Hematopoietic multipotent progenitor cell (in vitro differentiated cells): ENCODE measurements at regions not wholly inside any gene's neighbourhood (a gene's known extent, or its start where the extent isn't known, plus 50 kb on each side); places are given as distances from the start of the nearest gene placed in this dataset.
"Not testable (repeated sequence)": the region's sequence is repeated elsewhere in the genome, so short reads cannot be mapped to it uniquely, and the experiment has no call there.

Experiments used
- DNase-seq, 3 donors: peaks; one replicate each; pipeline ENCODE4 v3.0.0-alpha.2; 2011 to 2015; ENCODE audit warnings: low read depth in 2 of 3, low spot score in 2 of 3

- no peak for DNase-seq
These were observed 92.2 kb upstream of the GNAQ start for GRCh38 chr9:78123808-78124207.

GRCh38 chr9:78122631-78123030, 91.0 kb upstream of the GNAQ start:
- no peak for DNase-seq

GRCh38 chr9:78121488-78121887, 89.9 kb upstream of the GNAQ start:
- peak in 2 of 3 donors; percentile 66 to 83 for DNase-seq

- peak in 1 of 3 donors; percentile 32 for DNase-seq
These were observed 87.3 kb upstream of the GNAQ start for GRCh38 chr9:78118742-78119473.

DNA sequence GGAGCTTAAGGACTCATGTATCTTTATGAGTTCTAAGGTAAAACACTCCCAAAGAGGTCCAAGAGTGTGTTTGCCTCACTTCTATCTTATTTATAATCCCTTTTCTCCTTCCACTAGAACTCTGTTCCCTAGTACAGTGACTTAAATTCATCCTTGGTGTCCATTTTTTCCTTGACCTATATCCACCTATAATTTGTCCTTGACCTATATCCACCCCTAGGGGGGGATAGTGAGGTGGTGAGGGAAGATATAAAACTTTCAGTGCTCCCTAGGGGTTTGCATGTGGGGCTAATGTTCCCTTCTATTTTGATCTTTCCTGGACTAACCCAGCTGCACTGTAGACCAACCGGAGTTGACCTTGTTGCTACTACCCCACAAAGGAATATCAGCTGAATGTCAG, 83.5 kb upstream of the GNAQ start:
- DNase-seq, result peak in 2 of 3 donors; percentile 32 to 42

GRCh38 chr9:78114581-78114980, 83.0 kb upstream of the GNAQ start:
- no peak for DNase-seq

DNA sequence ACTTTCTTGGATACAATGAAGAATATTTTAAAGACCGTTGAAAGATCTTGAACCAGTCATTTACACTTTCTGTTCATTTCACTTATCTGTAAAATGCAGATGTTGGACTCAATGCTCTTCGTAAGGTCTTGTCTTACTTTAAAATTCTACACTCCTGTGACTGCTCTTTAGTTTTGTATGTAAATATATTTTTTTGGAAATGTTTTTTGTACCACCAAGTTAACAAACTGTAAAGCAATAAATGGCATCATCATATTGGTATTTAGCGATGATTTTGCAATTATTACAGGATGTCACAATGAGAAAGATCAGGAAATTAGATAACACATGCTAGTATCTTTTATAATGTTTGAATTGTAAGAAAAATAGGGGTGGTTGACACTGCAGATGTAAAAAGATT, 80.8 kb upstream of the GNAQ start:
- no peak for DNase-seq

DNA sequence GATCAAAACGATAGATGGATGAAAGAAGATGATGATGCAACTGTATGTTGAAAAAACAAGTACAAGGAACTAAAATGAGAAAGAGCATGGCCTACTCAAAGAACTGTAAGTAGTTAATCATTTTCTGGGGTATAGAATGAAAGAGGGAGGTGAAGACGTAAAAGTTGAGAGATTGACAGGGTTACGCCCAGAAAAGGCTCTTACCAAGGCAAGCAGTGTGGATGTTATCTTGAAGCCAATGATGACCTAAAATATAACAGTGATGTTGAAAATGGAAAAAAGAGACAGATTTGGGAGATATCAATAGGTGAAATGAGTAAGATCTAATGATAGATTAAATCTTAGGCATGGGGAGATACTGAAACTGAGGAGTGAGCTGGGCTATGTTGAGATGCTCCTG, 80.4 kb upstream of the GNAQ start:
- no peak for DNase-seq

- DNase-seq, result no peak
These were observed 77.5 kb upstream of the GNAQ start for GRCh38 chr9:78109075-78109474.

- DNase-seq, result not testable (repeated sequence)
These were observed 75.0 kb upstream of the GNAQ start for GRCh38 chr9:78106586-78106985.

- peak in 2 of 3 donors; percentile 78 to 95 for DNase-seq
These were observed 72.4 kb upstream of the GNAQ start for GRCh38 chr9:78103971-78104433.

GRCh38 chr9:78101247-78101646, 69.6 kb upstream of the GNAQ start:
- DNase-seq, result no peak

- DNase-seq, result peak in 2 of 3 donors; percentile 42 to 74
These were observed 65.9 kb upstream of the GNAQ start for GRCh38 chr9:78097541-78097940.

DNA sequence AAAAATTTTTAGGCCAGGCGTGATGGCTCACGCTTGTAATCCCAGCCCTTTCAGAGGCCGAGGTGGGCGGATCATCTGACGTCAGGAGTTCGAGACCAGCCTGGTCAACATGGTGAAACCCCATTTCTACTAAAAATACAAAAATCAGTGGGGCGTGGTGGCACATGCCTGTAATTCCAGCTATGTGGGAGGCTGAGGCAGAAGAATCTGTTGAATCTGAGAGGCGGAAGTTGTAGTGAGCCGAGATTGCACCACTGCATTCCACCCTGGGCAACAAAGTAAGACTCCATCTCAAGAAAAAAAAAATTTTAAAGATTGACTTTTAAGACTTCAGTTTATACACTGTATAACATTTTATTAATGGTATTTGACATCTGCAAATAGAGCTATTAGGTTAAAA, 60.1 kb upstream of the GNAQ start:
- no peak for DNase-seq

DNA sequence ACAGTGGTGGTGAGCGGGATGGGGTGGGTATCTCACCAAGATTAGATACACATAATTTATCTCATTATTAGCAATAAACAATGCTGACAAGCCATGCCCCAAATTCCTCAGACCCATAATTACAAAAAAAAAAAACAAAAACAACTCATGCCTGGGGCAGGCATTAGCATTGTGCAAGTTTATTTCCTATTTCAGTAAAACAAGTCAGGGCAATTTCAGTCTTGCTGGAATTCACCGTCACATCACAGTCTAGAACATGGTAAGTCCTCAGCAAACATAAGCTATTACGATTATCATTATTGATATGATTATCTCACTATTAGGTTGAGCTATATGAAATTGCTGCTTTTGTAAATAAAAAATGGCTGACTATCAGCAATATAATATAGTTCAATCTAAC, 57.5 kb upstream of the GNAQ start:
- no peak for DNase-seq

DNA sequence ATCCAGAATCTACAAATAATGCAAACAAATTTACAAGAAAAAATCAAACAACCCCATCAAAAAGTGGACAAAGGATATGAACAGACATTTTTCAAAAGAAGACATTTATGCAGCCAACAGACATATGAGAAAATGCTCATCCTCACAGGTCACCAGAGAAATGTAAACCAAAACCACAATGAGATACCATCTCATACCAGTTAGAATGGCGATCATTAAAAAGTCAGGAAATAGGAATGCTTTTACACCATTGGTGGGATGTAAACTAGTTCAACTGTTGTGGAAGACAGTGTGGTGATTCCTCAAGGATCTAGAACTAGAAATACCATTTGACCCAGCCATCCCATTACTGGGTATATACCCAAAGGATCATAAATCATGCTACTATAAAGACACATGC, 56.6 kb upstream of the GNAQ start:
- not testable (repeated sequence) for DNase-seq
